ENCODE measurements at regions not wholly inside any gene's neighbourhood (a gene's known extent, or its start where the extent isn't known, plus 50 kb on each side); places are given as distances from the start of the nearest gene placed in this dataset.

DNA sequence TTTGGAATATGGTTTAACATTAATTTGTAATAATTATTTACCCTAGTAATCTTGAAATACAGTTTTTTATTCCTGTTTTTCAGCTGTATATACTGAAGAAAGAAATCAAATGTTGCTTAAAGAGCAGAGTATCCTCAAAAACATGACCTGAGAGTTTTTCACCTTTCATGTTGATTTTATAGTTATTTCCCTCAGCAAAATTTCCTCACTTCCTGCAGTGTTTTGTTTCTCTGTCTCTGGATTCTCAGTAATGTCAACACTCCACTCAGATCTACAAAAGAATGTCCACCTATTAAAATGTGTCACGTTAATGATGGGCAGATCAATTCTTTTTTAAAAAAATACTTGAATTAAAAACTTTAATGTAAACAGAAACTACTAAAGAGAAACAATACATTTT, 398.3 kb downstream of the ANXA1 start:
- no peak for DNase-seq (ENCODE audit: low read depth in 2 of 2)

DNA sequence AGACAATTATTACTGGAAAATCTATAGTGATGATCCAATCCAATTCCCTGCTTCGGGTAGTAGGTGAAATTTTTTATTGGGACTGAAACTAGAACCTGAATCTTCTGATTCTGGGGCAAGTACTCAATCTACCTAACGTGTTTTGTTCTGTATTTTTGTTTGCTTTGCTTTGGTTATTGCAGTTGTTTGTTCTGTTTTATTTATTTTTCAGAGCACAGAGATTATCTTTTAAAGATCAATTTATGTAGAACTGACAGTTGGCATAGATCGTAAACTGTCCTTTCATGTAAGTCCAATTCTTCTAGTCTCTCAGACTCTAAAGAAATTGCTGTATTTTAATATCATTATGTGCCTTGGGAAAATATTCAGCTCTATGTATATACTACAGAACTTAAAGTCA, 401.6 kb downstream of the ANXA1 start:
- DNase-seq (ENCODE audit: low read depth in 2 of 2): no peak

DNA sequence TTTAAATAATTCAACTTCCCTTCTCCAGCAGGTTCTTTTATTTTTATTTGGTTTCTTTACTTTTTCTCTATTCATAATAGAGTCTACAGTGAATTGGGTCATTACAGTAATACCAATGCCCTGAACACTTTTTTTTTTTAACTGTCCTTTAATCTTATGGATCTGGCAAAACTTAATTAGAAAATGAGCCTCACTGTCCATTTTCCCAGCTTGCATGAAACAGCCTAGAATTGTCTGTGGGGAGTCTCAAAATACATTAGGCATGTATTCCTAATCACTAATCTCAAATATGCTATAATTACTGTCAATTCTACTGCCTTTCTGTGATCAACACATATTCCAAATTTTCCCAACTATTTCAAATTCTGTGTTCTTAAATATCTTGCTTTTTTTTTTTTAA, 406.8 kb downstream of the ANXA1 start:
- DNase-seq (ENCODE audit: low read depth in 2 of 2): no peak

DNA sequence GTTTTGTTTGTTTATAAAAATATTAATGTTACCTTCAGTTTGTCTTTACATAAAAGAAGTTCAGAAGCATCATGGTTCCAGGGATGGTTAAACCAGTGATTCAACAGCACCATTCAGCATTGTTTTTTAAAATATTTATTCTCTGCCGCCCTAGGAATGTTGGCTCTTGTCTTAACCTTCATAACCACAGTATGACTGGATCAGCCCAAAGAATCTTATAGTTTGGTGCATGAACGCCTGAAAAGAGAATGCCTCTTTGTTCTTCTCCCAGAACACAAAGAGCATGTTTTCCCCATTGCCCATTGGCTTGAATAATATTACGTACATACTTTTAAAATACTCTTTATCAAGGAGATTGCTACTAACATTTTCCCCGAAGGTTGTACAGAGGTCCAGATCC, 413.4 kb downstream of the ANXA1 start:
- DNase-seq (ENCODE audit: low read depth in 2 of 2): no peak

DNA sequence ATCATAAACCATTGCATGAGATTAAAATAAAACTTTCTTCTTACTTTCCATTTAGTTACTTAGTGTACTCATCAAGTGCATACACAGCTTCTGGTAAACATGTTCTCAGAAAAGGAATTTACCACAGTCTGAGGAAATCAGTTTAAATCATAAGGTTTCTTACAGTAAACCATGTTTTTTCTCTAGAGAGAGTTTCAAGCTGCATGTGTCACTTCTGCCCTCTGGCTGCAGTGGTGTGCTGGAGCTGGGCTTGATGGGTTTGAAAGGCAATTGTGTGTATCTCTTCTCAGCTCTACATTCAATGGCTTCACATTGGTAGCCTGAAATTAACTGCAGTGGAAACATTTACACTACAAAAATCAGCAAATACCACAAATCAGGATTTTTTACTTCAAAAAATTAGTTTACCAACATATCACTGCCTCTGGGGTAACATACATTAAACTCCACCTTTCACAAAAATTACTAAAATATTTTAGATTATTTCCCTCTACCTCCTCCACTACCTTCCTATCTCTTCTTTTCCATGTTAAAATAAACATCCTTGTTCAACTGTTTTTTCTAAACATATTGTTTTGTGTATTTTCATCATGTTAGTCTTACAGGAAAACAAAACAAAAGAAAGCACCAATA, 414.3 kb downstream of the ANXA1 start:
- DNase-seq (ENCODE audit: low read depth in 2 of 2): no peak

DNA sequence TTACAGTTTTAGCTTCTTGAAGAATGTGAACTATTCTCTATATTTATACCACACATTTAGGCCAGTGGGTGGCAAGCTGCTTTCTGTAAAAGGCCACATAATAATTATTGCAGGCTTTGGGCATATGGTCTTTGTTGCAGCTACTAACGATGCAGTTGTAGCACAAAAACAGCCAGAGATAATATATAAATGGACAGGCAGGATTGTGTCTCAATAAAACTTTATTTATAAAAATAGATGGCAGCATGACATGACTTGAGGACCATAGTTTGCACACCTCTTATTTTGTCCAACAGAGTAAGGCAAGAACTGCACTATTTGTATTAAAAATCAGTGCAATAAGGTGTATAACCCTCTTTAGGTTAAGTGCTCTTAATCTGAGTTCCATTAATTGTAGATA, 415.0 kb downstream of the ANXA1 start:
- DNase-seq (ENCODE audit: low read depth in 2 of 2): no peak

DNA sequence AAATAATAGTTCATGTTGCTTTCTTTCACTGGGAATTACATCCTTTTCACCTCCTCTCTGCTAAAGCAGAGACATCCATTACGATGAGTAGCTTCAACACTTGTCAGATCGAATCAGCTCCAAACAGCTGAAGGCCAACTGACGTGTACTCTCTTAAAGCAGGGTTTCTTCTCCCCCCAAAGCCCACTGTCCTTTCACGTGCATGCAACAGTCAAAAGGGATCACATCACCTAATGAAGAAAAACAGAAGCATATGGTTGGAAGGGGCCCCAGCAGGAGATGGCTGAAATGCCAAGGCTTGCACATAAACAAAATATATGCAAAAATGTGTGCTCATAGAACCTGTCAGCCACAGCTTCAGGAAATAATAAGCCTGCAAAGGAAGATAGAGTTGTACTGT, 421.6 kb downstream of the ANXA1 start:
- no peak for DNase-seq (ENCODE audit: low read depth in 2 of 2)

DNA sequence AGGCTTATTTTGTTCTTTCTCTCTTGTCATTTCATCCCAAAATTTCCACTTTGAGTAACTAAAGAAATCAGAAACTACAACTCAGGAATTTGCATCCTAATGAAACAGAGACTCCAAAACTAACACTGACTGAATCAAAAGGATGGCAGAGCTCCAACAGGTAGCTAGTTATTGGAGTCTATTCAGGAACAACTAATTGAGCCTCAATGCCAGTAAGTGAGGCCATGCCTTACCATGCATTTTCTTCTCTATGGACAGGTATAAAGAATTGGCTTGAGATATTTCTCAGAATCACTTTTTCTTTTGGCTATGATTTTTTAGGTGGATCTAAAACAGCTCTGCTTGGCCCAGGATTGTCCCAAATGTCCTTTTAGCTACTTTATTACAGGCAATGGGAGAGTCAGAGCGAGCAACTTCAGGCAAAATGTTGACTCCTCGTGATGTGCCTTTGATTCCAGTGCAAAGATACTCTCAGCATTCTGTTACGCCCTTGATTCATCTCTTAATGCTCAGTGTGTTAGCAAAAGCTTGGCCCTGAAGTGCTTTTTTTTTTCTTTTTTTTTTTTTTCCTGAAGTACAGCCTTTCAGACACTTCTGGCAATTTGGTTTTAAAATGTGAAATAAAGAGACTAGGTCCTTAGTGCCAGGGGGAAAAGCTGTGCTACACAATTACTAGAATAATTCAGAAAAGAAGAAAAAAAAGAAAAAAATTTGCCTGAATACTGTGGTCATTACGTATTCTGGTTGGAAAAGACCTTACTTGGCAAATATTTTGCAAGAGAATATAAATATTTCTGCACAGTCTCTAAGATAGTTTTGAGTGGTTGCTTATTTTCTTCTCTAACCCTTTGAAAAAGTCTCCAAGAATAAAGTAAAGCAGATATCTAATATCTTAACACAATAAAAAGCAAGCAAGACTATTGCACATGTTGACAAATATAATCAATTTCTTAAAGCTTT, 423.7 kb downstream of the ANXA1 start:
- no peak for DNase-seq (ENCODE audit: low read depth in 2 of 2)

DNA sequence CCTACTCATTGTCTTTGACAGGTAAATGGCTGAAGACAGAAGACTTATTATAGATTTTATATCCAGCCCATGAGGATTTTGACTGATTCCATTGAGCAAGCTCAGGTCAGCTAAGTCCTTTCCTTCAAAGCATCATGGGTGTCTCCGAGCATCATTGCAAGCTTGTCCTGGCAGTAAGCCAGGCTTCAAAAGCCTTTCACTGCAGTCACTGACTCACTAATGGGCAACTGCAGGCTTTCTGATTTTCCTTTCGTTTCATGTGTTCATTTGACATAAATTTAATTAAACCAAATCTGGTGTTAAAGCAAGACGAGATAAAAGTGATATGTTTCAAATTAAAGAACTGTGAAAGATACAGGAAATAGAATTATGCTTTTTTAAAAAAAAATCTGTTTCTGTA, 426.2 kb downstream of the ANXA1 start:
- DNase-seq (ENCODE audit: low read depth in 2 of 2): no peak

DNA sequence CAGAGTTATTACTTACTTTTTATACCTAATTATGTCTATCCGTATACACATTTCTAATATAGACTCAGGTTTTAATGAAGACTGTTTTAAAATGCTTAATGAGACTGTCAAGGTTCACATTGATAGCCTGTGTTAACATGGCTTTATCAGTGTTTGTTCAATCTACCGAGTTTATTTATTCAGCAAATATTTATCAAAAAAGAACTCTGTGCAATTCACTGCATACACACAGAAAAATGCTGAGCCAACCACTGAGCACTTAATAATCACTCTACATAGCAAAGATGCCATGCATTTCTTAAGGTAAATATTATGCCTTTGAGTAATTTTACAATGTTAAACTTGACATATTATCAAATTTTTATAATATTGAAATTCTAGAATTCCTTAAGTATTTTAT, 428.2 kb downstream of the ANXA1 start:
- no peak for DNase-seq (ENCODE audit: low read depth in 2 of 2)

DNA sequence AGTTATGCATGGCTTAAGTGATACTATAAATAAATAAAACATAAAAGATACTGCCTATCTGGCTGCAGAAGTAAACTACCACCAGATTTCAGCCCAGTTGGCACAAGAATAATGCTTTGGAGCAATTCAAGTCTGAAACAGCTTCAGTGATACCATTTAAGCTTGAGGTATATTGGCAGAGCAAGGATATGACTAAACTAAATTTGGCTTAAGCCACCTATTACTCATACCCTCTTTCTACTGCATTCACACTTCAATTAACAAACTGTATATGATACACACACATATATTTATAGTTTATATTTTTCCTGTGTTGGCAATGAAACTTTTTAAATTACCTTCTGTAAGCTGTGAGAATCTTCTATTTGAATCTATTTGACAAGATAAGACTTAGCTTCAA, 431.9 kb downstream of the ANXA1 start:
- no peak for DNase-seq (ENCODE audit: low read depth in 2 of 2)

DNA sequence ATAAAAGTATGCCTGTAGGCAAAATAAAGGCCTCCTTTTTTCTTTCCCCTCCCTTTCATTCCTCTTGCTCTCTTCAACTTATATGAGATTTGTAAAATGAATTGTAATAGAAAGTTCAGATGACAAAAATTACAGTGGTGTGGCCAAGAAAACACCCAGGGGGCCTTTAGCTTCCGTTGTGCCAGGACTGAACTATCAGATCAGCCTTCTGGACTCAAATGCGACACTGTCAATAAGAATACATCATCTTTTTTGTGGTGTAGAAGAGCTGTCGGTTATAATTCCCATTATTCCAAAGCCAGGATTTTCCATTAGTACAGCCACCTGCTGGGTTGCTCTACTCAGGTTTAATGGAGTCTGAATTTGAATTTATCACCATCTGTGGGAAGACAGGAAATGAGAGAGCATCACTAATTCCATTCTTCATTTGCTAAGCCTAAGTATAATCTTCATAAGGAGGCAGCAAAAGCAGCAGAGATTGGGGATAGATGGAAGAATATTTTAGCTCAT, 443.4 kb downstream of the ANXA1 start:
- DNase-seq (ENCODE audit: low read depth in 2 of 2): no peak

DNA sequence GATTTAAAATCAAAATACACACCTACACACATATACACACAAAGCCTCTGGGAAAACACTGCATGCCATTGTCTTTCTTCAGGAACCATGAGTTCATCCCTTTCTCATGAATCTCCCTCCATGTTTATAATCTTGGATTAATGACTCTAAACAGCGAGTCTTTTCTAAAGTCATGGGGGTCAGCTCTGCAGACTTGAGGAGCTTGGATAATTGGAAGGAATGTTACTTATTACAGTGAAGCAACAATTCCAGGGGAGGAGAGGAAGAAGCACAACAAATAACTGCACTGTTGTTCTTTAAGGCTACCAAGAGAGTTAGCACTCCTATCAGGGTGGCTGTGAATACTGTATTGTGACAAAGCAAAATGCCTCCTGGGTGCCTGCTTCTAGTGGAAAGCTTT, 444.7 kb downstream of the ANXA1 start:
- no peak for DNase-seq (ENCODE audit: low read depth in 2 of 2)

DNA sequence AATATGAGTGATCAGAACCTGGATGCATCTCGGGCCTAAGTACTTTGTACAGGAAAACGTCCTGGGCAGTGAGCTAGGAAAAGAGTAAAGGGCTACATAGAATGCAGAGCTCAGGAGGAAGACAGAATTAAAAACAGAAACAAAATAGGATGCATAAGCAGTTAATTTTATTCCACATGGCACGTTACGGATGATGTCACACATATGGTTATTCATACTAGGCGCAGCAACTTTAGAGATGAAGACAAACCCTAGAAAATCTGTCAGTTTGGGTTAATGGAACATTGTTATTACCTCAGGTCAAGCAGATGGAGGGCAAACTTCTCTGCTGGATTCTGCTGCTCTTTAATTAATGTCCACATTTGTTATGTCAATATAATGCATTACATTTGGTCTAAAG, 445.4 kb downstream of the ANXA1 start:
- DNase-seq (ENCODE audit: low read depth in 2 of 2): no peak

DNA sequence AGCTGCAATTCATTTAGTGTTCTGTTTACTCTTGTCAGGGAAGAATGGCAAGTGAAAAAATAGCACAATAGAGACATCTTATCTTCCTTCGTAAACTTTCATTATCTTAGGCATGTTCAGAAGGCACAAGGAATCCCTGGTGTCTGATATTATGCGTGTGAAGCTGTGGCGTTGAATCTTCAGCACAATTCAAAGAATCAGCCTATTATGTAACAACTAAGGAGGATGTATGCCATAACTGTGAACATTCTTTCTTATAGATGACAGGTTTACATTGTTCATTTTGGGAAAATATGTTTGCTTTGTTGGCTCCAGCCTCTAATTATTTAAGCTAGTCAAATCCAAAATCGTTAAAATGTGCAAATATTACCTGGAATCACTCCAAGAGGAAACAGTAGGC, 446.1 kb downstream of the ANXA1 start:
- no peak for DNase-seq (ENCODE audit: low read depth in 2 of 2)

DNA sequence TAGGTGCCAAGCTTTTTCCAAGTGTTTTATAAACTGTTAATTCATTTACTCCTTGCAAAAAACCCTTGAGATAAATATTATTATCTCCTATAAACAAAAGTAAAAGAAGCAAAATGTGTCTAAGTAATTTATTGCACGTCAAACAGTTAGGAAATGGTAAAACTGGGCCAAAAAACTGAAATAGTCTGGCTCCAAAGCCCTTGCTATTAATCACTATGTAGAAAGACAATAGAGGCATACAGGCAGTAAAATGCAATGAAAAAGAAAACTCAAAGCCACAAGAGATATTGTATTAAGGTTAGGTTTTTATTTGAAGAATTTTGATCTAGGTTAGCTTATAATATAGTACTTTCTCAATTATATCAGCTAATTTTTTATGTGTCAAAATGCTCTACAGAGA, 457.7 kb downstream of the ANXA1 start:
- no peak for DNase-seq (ENCODE audit: low read depth in 2 of 2)

DNA sequence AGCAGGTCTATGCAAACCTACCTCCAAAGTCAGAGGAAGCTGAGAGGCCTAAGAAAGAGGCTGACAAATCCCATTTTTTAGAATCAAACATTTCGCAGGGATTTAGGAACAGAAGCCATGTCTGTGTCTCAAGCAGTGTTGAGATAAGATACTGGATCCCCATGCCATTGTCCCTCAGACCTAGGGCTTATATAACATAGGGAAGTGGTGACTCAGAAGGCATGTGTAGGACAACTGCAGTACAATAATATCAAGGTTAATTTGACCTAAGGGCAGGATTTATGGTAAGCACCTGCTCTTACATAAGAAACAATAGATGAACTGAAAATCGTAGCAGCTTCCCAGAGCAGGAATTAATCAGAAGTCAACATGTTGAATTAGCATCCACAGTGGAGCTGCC, 459.4 kb downstream of the ANXA1 start:
- DNase-seq (ENCODE audit: low read depth in 2 of 2): no peak

DNA sequence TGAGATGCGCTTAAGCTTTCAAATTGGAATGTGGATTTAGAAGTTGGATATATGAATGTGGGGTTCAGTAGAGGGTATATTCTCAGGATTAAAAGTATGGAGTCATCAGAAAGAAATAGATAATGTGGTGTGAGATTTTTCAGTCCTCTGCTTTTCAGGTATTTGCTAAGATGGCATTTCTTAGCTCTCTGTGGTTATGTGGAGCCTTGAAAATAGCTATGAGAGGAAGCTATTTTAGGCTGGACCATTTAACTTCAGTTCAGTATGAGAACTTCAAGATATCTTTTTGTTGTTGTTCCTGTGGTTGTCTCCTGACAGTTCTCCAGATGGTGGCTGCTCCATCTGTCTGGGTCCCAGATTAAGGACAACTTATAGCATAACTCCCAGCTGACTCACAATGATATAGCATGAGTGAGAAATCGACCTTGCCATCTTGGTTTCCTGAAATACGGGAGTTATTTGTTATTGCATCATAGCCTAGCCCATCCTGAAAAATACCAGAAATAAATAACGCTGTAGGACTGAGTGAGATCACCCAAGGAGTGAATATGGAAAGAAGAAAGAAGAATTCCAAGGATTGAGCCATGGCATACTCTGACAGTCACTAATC, 461.5 kb downstream of the ANXA1 start:
- DNase-seq (ENCODE audit: low read depth in 2 of 2): no peak

DNA sequence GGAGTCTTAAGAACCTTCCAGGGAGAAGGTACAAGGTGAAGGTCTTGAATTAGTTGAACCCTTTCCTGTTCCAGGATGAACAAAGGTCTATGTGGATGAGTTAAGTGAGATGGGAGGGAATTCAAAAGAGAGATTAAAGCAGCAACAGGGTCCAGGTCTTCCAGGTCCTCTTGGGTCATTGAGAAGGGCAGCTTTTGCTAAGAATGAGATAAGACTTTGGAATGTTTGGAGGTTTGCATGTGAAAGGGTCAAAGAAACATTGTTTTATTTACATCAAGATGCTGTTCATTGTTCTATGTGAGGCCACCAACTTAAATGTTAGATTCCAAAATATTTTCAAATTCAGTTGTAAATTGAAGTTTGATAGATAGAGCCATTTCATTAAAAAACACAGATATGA, 463.9 kb downstream of the ANXA1 start:
- no peak for DNase-seq (ENCODE audit: low read depth in 2 of 2)

DNA sequence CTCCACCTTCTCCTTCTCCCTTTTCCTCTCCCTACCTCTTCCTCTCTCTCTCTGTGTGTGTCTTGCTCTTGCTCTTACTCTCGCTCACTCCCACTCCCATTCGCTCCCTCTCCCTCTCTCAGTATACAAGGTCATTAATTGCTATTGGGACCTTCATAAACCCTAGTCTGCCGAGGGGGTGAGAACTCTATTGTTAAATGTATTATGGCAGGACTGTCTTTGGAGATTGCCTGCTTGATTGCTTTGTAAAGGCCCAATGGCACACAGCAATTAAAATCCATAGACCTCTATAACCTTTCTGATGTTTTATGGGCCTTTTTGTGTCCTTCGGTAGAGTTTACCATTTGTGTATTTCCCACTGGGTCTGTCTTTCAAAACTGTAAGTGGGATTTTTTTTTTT, 465.9 kb downstream of the ANXA1 start:
- DNase-seq (ENCODE audit: low read depth in 2 of 2): no peak

DNA sequence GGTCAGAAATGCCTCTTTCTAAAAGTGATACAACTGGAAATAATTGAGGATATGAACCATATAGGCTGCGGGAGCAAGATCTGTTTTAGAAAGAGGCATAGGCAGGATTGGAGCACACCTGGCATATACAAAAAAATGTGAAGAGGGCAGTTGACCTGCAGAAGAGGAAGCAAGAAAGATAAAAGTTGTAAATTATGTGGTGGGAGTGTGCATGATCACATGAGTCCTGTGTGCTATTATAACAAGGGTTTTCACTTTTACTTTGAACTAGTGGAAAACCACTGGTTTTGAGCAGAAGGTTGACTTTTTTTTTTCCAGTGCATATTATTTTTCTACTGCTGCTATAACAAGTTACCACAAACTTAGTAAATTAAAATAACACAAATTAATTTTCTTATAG, 489.3 kb downstream of the ANXA1 start:
- no peak for DNase-seq (ENCODE audit: low read depth in 2 of 2)

DNA sequence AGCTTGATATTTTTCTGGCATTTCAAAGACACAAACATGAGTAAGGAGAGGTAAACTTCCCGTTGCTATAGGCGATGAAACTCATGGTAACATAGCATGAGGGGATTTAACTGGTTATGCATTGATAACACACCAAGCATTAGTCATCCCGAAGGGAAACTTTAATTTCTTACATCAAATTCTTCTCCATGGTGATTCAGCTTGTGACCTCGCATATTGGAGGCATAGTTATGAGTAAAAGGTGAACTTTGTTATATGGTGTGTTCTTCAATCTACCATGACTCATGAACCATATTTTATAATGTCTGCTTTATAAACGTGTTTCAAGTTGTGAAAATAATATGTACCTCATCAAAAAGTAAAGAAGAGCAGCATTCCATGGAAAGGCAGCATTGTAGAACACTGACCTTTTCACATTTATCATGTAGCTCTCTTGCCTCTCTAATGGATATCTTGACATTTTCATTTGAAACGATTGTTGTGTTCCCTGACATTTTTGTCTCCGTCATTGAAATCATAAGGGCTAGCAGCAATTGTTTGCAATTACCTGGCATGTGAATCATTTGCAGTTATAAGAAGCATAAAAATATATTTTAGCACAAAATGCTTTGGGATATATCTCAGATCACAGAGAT, 491.8 kb downstream of the ANXA1 start:
- DNase-seq (ENCODE audit: low read depth in 2 of 2): no peak

Data from stimulated activated CD8-positive, alpha-beta memory T cell treated with anti-CD3 and anti-CD28 coated beads, Interleukin-15, amount 100 ng/mL, for 4 hours (primary cell).